Activated CD8-positive, alpha-beta memory T cell treated with anti-CD3 and anti-CD28 coated beads for 48 hours (primary cell): ENCODE measurements at regions not wholly inside any gene's neighbourhood (a gene's known extent, or its start where the extent isn't known, plus 50 kb on each side); places are given as distances from the start of the nearest gene placed in this dataset.
"Not testable (repeated sequence)": the region's sequence is repeated elsewhere in the genome, so short reads cannot be mapped to it uniquely, and the experiment has no call there.

ENCODE experiments used
- DNase-seq, 3 experiments: peaks; one replicate each; pipeline ENCODE4 v3.0.0-alpha.2; 2020; ENCODE audit warnings: low read depth in 2 of 3, low spot score in 2 of 3

- no peak for DNase-seq
Observed at GRCh38 chr19:30228835-30229524, 143.2 kb upstream of the ZNF536 start.

GRCh38 chr19:30229525-30230174 is 142.5 kb upstream of the ZNF536 start:
- DNase-seq: no peak

DNA sequence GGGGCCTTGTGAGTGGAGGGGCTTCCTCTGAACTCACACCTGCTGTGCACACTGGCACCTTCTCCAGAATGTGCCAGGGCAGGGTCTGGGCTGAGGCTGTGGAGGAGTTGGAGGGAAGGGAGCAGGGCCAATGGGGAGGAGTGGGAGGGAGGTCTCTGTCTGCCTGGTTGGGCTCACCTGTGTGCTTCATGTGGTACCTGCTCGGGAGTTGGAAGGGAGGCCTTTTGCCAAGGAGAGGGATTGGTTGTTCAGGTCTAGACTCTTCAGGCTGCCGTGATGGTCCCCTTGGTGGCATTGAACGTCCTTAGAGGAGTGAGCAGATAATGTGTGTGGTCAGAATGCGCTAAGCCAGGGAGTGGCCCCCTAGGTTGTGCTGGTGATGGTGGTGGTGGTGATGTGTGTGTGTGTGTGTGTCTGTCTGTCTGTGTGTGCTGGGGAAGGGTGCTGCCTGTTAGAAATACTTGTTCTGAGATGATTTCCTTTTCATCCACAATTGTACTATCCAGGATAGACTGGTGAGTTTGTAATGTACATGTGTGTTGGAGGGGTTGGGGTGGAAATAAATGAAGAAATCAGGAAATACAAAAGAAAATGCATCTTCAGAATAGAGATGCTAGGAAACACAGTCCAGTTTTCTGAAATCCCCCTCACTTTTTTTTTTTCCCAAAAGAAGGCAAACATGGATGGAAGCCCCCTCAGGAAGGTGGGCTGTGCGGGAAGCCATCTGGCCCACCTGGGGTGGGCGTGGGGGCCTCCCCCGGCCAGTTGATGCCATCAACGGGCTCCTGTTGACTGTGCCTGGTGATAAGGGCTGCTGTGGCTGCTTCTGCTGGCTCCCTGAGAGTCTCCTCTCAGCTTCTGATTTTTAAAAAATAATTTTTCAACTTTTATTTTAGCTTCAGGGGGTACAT is 140.5 kb upstream of the ZNF536 start:
- no peak for DNase-seq

DNA sequence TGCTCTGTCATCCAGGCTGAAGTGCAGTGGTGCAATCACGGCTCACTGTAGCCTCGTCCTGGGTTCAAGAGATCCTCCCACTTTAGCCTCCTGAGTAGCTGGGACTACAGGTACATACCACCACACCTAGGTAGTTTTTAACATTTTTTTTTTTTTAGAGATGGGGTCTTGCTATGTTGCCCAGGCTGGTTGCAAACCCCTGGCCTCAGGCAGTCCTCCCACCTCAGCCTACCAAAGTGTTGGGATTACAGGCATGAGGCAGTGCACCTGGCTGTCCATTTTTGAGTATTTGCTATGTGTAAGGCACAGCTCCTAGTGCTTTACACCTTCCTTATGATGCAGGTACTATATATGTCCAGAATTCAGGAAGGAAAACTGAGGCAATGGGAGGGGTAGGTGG is 138.8 kb upstream of the ZNF536 start:
- no peak for DNase-seq

DNA sequence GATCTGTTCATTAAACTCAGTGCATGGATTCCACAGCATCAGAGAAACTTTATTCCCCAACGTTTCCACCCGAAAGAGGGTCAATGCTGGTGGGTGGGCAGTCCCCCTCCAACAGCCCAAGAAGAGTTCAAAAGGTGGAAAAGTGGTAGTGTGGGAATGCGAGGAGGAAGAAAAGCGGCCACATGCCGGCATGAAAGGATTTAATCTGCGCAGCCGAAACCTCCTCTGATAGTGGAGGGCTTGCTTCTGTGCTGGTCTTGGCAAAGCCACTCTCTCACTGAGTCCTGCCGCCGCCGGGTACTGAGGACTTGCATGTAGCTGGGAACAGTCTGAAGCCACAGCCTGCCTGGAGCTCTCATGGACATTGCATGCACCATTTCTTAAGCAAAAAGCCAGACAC is 136.2 kb upstream of the ZNF536 start:
- DNase-seq: no peak

GRCh38 chr19:30236587-30236986 is 135.6 kb upstream of the ZNF536 start:
- no peak for DNase-seq

- no peak for DNase-seq
Observed at GRCh38 chr19:30237140-30237539, 135.0 kb upstream of the ZNF536 start.

DNA sequence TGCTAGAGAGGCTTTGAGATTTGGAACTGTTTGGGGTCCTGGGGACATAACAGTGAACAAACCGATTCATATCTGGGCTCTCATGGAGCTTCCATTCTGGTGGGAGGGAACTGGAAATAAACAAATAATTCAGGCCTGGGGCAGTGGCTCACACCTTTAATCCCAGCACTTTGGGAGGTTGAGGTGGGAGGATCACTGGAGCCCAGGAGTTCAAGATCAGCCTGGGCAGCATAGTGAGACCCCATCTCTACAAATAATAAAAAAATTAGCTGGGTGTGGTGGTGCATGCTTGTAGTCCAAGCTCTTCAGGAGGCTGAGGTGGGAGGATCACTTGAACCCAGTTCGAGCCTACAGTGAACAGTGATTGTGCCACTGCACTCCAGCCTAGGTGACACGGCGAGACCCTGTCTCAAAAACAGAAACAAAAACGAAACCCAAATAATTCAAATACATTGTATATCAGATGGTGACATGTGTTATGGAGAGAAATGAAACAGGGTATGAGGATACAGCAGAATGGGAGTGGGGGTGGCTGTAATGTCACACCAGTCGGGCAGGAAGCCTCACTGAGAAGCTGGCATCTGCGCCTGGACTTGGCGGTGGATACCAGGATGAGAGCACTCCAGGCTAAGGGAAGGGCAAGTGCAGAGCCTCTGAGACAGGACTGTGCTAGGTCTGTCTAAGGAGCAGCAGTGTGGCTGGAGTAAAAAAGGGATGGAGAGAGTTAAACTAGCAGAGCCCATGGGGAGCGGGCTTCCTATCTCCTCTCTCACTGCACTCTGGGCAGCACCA is 131.1 kb upstream of the ZNF536 start:
- DNase-seq: no peak

GRCh38 chr19:30244533-30244932 is 127.7 kb upstream of the ZNF536 start:
- DNase-seq: no peak

DNA sequence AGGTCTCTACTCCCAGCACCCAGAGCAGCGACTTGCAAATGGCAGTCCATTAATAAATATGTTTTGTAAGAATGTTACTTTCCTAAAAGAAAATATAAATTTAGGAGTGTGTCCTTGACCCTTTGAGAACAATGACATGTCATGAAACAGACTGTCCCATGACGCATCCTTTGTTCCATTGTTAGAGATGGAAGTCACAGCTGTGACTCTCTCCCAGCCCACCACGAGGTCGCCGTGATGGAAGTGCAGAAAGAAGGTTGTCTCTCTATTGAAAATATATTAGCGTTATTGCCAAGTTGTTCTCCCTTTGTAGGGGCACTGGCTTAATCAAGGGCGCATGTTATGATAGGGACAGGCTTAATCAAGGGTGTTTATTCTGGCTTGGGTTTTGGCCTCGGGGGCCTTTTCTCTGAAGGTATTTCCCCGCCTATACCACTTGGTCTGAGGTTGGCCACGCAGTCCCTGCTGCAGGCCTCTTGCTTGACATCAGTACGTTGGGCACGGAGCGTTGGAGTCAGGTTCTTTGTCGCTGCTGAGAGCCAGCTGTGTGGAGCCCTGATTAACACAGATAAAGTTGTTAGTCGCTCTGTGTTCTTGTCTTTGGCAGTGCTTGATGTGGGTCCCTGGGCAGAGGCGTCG is 126.7 kb upstream of the ZNF536 start:
- no peak for DNase-seq

GRCh38 chr19:30249911-30250310 is 122.3 kb upstream of the ZNF536 start:
- DNase-seq: no peak

GRCh38 chr19:30252214-30252613 is 120.0 kb upstream of the ZNF536 start:
- no peak for DNase-seq

DNA sequence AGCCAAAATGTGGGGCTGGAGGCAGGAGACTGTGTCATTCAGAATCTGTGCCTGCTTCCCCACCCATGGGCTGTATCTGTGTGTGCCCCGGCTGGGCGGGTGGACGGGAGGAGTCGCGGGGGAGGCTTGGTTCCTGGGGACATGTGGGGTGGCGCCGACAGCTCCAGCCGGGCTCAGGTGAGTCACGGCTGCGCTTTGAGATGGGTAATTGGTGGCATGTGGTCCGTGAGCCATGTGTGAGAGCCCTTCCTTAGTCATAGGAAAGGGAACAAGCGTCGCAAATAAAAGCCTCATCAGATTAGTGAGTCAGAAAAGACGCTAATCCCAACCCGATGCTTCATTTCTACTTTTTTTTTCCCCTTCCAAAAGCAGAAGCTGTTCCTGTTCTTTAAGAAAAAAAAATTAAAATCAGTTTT is 118.6 kb upstream of the ZNF536 start:
- DNase-seq: no peak

DNA sequence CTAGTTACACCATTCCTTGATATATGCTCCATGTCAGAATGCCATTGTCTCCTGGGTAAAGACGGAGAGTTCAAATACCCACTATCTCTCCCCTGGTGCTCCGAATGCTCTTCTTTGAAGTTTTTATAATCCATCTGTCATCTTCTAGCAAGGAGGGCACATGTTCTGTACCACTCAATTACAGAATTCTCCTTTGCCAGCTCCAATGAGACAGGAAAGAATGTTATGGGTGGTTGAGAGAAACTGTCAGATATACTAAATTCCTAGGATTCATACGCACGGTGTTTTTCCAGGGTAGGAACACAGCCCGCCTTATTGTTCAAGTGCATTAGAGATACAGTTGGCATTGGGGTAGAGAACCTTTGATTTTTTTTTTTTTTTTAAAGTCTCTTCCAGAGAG is 118.0 kb upstream of the ZNF536 start:
- no peak for DNase-seq

DNA sequence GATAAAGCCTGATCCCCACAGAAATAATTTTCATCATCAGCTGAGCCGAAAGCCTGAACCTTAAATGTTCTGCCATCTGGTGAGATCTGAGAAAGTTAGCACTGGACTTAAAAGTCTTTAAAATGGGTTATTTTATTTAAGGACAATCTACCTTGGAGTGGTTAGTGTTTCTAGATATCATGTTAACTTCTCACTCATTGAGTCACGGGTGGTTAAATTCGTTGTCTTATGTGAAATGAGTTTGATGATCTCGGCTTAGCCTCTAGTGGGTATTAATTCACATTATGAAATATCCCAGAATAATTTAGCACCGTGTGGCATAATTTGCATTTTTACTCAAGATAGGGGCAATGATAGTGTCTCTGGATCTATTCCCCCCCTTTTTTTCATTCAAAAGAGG is 117.4 kb upstream of the ZNF536 start:
- DNase-seq: no peak

DNA sequence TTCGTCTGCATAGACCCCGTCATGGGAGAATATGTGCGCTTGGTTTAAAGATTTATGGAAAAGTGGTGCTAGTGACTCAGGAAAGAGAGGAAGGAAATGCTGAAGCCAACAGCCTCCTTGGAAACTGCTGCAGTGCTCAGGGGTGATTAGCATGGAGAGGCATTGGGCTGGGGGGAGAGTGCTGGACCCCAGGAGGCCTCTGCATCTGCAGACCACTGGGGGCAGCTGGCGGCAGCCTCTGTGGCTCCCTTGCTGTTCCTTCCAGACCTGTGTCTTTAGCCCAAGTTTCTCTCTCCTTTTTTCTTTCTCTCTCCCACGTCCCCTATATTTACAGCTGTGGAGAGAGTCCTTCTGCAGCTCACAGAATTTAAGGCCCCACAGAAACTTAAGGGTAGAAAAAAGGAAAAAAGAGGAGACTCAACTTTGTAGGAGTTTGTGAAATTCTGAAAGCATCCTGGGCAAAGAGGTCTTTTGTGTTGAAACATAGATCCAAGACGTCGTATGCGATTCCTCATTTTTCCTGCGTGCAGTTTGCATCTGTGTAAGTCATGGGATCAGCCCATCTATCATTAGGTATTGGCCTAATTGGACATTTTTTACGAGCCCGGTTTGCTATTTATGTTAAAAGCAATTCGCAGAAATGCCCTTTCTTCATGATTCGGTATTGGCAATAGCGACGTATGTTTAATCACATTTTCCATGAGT is 116.2 kb upstream of the ZNF536 start:
- no peak for DNase-seq

- no peak for DNase-seq
Observed at GRCh38 chr19:30256496-30256850, 115.7 kb upstream of the ZNF536 start.

GRCh38 chr19:30263830-30264381 is 108.3 kb upstream of the ZNF536 start:
- no peak for DNase-seq

DNA sequence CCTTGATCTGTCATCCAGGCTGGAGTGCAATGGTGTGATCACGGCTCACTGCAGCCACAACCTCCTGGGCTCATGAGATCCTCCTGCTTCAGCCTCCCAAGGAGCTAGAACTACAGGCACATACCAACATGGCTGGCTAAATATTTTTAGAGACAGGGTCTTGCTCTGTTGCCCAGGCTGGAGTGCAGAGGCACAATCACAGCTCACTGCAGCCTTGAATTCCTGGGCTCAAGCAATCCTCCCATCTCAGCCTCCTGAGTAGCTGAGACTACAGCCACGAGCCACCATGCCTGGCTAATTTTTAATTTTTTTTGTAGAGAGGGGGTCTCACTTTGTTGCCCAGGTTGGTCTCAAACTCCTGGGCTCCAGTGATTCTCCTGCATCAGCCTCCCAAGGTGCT is 106.3 kb upstream of the ZNF536 start:
- not testable (repeated sequence) for DNase-seq

GRCh38 chr19:30266687-30267086 is 105.5 kb upstream of the ZNF536 start:
- no peak for DNase-seq
